Type B pancreatic cell (in vitro differentiated cells): ENCODE measurements at regions not wholly inside any gene's neighbourhood (a gene's known extent, or its start where the extent isn't known, plus 50 kb on each side); places are given as distances from the start of the nearest gene placed in this dataset.

Experiments
- DNase-seq: peaks from one replicate; pipeline ENCODE4 v3.0.0; 2021; ENCODE audit warnings: mixed read lengths; ENCODE audit not compliant: unreplicated experiment; ENCODE audit errors: extremely low spot score
- H3K27ac Mint-ChIP-seq: 2 replicates; pipeline ENCODE4 v1.8.0; 2021; ENCODE audit warnings: mild to moderate bottlenecking, mixed read lengths
- H3K27me3 Mint-ChIP-seq: 2 replicates; pipeline ENCODE4 v1.8.0; 2021; ENCODE audit warnings: mixed read lengths
- H3K36me3 Mint-ChIP-seq: 2 replicates; pipeline ENCODE4 v1.8.0; 2021; ENCODE audit warnings: mixed read lengths
- H3K4me1 Mint-ChIP-seq: one replicate; pipeline ENCODE4 v1.8.0; 2021; ENCODE audit warnings: mixed read lengths; ENCODE audit not compliant: unreplicated experiment
- H3K4me3 Mint-ChIP-seq: 2 replicates; pipeline ENCODE4 v1.8.0; 2021; ENCODE audit warnings: mild to moderate bottlenecking, mixed read lengths
- H3K9me3 Mint-ChIP-seq: 2 replicates; pipeline ENCODE4 v1.8.0; 2021; ENCODE audit warnings: mixed read lengths
- TF ChIP-seq, protein P1 (sequence below): fragments of 200-600 bp; sonication (generic); conservative IDR thresholded peaks from 2 replicates; pipeline ENCODE4 v1.5.0; 2021; ENCODE audit warnings: antibody characterized with exemption, mild to moderate bottlenecking

DNA sequence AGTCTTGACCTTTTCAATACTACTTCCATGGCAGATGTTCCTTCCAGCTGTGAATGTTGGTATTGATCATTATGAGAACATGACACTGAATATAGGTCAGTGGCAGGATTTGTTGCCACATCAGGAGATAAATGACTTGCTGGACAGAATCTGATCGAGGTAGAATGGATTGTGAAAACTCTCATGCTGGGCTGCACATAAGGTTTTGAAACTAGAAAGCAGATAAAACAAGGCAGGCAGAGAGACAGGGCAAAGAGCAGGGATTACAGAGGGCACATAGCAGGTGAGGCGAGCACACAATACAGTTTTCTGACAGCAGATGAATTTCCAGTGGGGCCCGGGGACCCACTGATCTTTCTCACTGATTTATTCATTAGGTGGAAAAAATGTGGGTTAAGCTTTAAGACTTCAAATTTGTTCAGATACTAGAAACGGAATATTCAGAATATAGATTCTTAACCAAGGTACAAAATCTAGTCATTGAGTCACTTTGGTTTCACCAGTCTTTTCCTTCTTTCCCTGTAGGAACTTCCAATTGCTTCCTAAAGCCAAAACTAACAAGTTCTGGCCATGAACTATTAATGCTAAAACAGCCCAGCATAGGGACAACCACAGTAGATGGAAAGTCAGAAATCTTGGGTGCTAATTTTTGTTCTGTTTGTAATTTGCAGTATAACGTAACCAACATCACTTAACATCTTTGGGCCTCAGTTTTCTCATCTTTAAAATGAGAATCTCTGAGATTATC lies 296.0 kb upstream of the PTBP2 start:
- TF ChIP-seq, protein P1, sequence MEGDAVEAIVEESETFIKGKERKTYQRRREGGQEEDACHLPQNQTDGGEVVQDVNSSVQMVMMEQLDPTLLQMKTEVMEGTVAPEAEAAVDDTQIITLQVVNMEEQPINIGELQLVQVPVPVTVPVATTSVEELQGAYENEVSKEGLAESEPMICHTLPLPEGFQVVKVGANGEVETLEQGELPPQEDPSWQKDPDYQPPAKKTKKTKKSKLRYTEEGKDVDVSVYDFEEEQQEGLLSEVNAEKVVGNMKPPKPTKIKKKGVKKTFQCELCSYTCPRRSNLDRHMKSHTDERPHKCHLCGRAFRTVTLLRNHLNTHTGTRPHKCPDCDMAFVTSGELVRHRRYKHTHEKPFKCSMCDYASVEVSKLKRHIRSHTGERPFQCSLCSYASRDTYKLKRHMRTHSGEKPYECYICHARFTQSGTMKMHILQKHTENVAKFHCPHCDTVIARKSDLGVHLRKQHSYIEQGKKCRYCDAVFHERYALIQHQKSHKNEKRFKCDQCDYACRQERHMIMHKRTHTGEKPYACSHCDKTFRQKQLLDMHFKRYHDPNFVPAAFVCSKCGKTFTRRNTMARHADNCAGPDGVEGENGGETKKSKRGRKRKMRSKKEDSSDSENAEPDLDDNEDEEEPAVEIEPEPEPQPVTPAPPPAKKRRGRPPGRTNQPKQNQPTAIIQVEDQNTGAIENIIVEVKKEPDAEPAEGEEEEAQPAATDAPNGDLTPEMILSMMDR: no peak
- Mint-ChIP-seq H3K27ac (no peak overlapping the region), H3K4me3 (no peak overlapping the region), H3K9me3 (no peaks in the 10 kb centered on the region), H3K4me1 (peaks cover 10% of the 10 kb centered on the region), H3K27me3 (no peaks in the 10 kb centered on the region), H3K36me3 (no peaks in the 10 kb centered on the region)
- DNase-seq: no peak

DNA sequence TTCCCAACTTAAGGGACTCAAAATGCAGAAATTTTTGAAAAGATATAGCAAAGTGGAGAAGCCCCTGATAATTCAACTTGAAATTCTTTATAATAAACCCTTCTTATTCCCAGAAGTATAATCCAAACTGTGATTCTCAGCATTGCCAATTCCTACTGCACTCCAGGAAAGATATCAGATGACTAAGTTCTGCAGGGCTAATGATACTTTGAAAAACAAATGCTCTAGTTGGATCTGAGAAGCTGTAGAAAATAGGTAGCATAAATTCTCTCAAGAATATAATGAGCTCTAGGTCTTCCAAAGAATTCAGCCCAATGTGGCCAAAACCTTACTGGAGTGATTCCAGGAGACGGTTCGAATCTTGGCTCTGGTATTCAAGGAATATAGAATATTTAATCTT lies 294.0 kb upstream of the PTBP2 start:
- Mint-ChIP-seq H3K27ac (no peak overlapping the region), H3K36me3 (no peaks in the 10 kb centered on the region), H3K4me1 (peaks cover 10% of the 10 kb centered on the region), H3K9me3 (no peaks in the 10 kb centered on the region), H3K27me3 (no peaks in the 10 kb centered on the region), H3K4me3 (no peak overlapping the region)
- TF ChIP-seq, protein P1: no peak
- no peak for DNase-seq

DNA sequence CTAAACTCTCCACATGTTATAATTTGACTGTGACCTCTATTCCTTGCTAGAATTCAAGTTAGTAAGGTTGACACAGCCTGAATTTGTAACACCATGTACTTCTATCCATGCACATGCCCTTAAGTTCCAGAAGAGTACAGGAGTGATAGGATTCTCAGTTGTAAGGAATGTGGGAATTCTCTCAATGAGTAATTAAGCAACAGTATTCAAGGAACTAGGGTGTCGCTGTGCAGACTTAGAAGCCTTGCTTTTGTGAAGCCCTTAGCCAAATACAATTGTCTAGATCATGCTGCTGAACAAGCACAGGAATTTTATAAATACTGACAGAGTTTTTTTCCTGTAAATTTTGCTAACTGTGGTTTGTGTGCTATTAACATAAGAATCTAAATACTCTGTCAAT lies 276.3 kb upstream of the PTBP2 start:
- no peaks in the 10 kb centered on the region for H3K27me3 Mint-ChIP-seq
- DNase-seq: no peak
- no peak overlapping the region for H3K27ac Mint-ChIP-seq
- TF ChIP-seq, protein P1: no peak
- no peaks in the 10 kb centered on the region for H3K4me1 Mint-ChIP-seq
- H3K9me3 Mint-ChIP-seq: peaks cover 4% of the 10 kb centered on the region
- no peaks in the 10 kb centered on the region for H3K36me3 Mint-ChIP-seq
- H3K4me3 Mint-ChIP-seq: no peak overlapping the region

DNA sequence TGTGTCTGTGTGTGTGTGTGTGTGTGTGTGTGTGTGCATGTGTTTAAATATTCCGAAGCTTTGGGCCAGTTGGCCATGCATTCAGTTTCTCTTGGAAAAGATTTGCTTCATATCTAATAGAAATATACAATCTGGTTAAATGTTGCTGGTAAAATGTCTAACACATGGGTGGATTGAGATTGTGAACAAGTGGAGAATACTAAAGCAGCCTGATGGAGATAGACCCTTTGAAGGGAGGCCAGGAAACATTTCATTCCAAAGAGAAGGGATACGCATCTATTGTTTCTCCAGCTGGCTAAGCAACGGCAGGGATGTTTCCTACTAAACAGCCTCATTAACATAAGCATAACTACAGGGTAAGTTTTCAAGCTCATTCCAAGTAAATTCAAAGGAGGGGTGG lies 257.5 kb upstream of the PTBP2 start:
- no peaks in the 10 kb centered on the region for H3K36me3 Mint-ChIP-seq
- H3K27me3 Mint-ChIP-seq: no peaks in the 10 kb centered on the region
- H3K9me3 Mint-ChIP-seq: no peaks in the 10 kb centered on the region
- no peak for DNase-seq
- no peak overlapping the region for H3K4me3 Mint-ChIP-seq
- H3K4me1 Mint-ChIP-seq: no peaks in the 10 kb centered on the region
- no peak overlapping the region for H3K27ac Mint-ChIP-seq
- TF ChIP-seq, protein P1: no peak

DNA sequence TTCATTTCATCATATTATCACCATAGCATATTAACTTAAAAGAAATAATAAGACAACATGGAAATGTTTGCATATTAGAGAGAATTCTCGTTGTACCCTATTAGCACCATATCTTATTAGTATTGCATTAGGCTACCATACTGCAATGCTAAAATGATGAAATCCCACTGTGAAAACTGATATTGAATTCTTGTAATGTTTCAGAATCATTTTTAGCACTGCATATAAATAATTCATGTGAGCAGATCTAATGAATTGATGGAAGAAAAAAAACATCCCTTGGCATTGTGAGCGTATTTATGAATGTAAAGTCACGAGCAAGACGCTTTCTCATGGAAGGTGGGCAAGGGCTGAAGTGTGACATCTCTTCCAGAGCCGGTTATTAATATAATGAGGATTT lies 257.1 kb upstream of the PTBP2 start:
- no peak overlapping the region for H3K27ac Mint-ChIP-seq
- no peaks in the 10 kb centered on the region for H3K36me3 Mint-ChIP-seq
- H3K4me1 Mint-ChIP-seq: no peaks in the 10 kb centered on the region
- H3K4me3 Mint-ChIP-seq: no peak overlapping the region
- no peaks in the 10 kb centered on the region for H3K27me3 Mint-ChIP-seq
- H3K9me3 Mint-ChIP-seq: no peaks in the 10 kb centered on the region
- DNase-seq: no peak
- TF ChIP-seq, protein P1: no peak
